OCI-LY1 (cell line): ENCODE measurements at regions not wholly inside any gene's neighbourhood (a gene's known extent, or its start where the extent isn't known, plus 50 kb on each side); places are given as distances from the start of the nearest gene placed in this dataset.

ENCODE experiments used
- H2AFZ ChIP-seq: fragments of 200-600 bp; sonication (generic), shearing (Covaris generic); 2 replicates; pipeline ENCODE4 v1.6.0; 2014; ENCODE audit warnings: antibody characterized with exemption, mild to moderate bottlenecking, low read length
- H3F3A ChIP-seq: fragments of 200-600 bp; sonication (generic), shearing (Covaris generic); 2 replicates; pipeline ENCODE4 v1.6.0; 2014; ENCODE audit warnings: mild to moderate bottlenecking, antibody characterized with exemption, low read length, moderate library complexity; ENCODE audit not compliant: insufficient read depth
- H3K27ac ChIP-seq: fragments of 200-600 bp; sonication (generic); 2 replicates; pipeline ENCODE4 v1.5.1; 2014; ENCODE audit warnings: low read length, mixed run types, mild to moderate bottlenecking, low read depth; ENCODE audit not compliant: poor library complexity, severe bottlenecking
- H3K27me3 ChIP-seq: fragments of 200-600 bp; sonication (generic); 2 replicates; pipeline ENCODE4 v1.6.0; 2014; ENCODE audit warnings: antibody characterized with exemption, mild to moderate bottlenecking, low read length, moderate library complexity; ENCODE audit not compliant: insufficient read depth
- H3K36me3 ChIP-seq: fragments of 200-600 bp; sonication (generic); 2 replicates; pipeline ENCODE4 v1.6.1; 2014; ENCODE audit warnings: mild to moderate bottlenecking, antibody characterized with exemption, low read length, moderate library complexity, mixed read lengths; ENCODE audit not compliant: insufficient read depth
- H3K4me1 ChIP-seq: fragments of 200-600 bp; sonication (generic); 2 replicates; pipeline ENCODE4 v1.5.1; 2014; ENCODE audit warnings: mild to moderate bottlenecking, low read length, moderate library complexity; ENCODE audit not compliant: insufficient read depth, severe bottlenecking
- H3K4me2 ChIP-seq: fragments of 200-600 bp; sonication (generic), shearing (Covaris generic); 2 replicates; pipeline ENCODE4 v1.6.1; 2014; ENCODE audit warnings: low read length
- H3K4me3 ChIP-seq: fragments of 200-600 bp; sonication (generic); 2 replicates; pipeline ENCODE4 v1.5.1; 2014; ENCODE audit warnings: low read length, low read depth, mild to moderate bottlenecking, mixed read lengths; ENCODE audit not compliant: poor library complexity, severe bottlenecking
- H3K79me2 ChIP-seq: fragments of 200-600 bp; shearing (Covaris generic); 2 replicates; pipeline ENCODE4 v1.6.1; 2016; ENCODE audit warnings: mixed run types, low read length, mixed read lengths; ENCODE audit not compliant: insufficient read depth
- H3K9ac ChIP-seq: fragments of 200-600 bp; sonication (generic), shearing (Covaris generic); 2 replicates; pipeline ENCODE4 v1.6.1; 2014; ENCODE audit warnings: mild to moderate bottlenecking, low read length, mixed read lengths
- H3K9me2 ChIP-seq: fragments of 200-600 bp; sonication (generic), shearing (Covaris generic); 2 replicates; pipeline ENCODE4 v1.6.1; 2014; ENCODE audit warnings: low read depth, mild to moderate bottlenecking, low read length, mixed read lengths
- H3K9me3 ChIP-seq: fragments of 200-600 bp; shearing (Covaris generic); 2 replicates; pipeline ENCODE4 v1.6.1; 2014; ENCODE audit warnings: low read length, mixed read lengths
- H4K20me1 ChIP-seq: fragments of 200-600 bp; sonication (generic), shearing (Covaris generic); 2 replicates; pipeline ENCODE4 v1.6.0; 2016; ENCODE audit warnings: mild to moderate bottlenecking, low read length; ENCODE audit not compliant: insufficient read depth
- EZH2 ChIP-seq: fragments of 200-600 bp; sonication (generic), shearing (Covaris generic); IDR thresholded peaks from 2 replicates; pipeline ENCODE4 v1.8.0; 2017; ENCODE audit warnings: borderline replicate concordance, mixed run types, mild to moderate bottlenecking, antibody characterized with exemption, low read length, moderate library complexity, mixed read lengths
- TF ChIP-seq, protein P1 (sequence below): fragments of 200-600 bp; sonication (generic), shearing (Covaris generic); IDR thresholded peaks from 2 replicates; pipeline ENCODE4 v1.5.1; 2017; ENCODE audit warnings: mild to moderate bottlenecking, antibody characterized with exemption, low read length, moderate library complexity, mixed read lengths

- TF ChIP-seq EZH2, result no peak
- TF ChIP-seq, protein P1, sequence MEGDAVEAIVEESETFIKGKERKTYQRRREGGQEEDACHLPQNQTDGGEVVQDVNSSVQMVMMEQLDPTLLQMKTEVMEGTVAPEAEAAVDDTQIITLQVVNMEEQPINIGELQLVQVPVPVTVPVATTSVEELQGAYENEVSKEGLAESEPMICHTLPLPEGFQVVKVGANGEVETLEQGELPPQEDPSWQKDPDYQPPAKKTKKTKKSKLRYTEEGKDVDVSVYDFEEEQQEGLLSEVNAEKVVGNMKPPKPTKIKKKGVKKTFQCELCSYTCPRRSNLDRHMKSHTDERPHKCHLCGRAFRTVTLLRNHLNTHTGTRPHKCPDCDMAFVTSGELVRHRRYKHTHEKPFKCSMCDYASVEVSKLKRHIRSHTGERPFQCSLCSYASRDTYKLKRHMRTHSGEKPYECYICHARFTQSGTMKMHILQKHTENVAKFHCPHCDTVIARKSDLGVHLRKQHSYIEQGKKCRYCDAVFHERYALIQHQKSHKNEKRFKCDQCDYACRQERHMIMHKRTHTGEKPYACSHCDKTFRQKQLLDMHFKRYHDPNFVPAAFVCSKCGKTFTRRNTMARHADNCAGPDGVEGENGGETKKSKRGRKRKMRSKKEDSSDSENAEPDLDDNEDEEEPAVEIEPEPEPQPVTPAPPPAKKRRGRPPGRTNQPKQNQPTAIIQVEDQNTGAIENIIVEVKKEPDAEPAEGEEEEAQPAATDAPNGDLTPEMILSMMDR, result no peak
- no peaks in the 10 kb centered on the region for H3K9me3 ChIP-seq
- H3K9ac ChIP-seq, result no peak overlapping the region
- H3K9me2 ChIP-seq, result no peaks in the 10 kb centered on the region
- H3K4me3 ChIP-seq, result no peak overlapping the region
- H3K79me2 ChIP-seq, result no peaks in the 10 kb centered on the region
- H3K27ac ChIP-seq, result no peak overlapping the region
- no peaks in the 10 kb centered on the region for H3K4me1 ChIP-seq
- no peaks in the 10 kb centered on the region for H4K20me1 ChIP-seq
- no peaks in the 10 kb centered on the region for H3K27me3 ChIP-seq
- H3K36me3 ChIP-seq, result no peaks in the 10 kb centered on the region
- no peak overlapping the region for H2AFZ ChIP-seq
- no peaks in the 10 kb centered on the region for H3F3A ChIP-seq
- no peak overlapping the region for H3K4me2 ChIP-seq
Measured at GRCh38 chr4:66629927-66630326, 915.4 kb downstream of the CENPC start.

GRCh38 chr4:66628146-66628545 is 917.2 kb downstream of the CENPC start:
- Histone ChIP-seq H3K9ac (no peak overlapping the region), H3K27ac (no peak overlapping the region), H3K4me2 (no peak overlapping the region), H3K4me1 (no peaks in the 10 kb centered on the region), H3K36me3 (no peaks in the 10 kb centered on the region), H3K79me2 (no peaks in the 10 kb centered on the region), H3F3A (no peaks in the 10 kb centered on the region), H4K20me1 (no peaks in the 10 kb centered on the region), H3K27me3 (no peaks in the 10 kb centered on the region), H3K9me3 (no peaks in the 10 kb centered on the region), H2AFZ (no peak overlapping the region), H3K9me2 (no peaks in the 10 kb centered on the region), H3K4me3 (no peak overlapping the region)
- TF ChIP-seq EZH2, result no peak
- TF ChIP-seq, protein P1, result no peak

- no peaks in the 10 kb centered on the region for H3K9me2 ChIP-seq
- H2AFZ ChIP-seq, result no peak overlapping the region
- H3K36me3 ChIP-seq, result no peaks in the 10 kb centered on the region
- no peaks in the 10 kb centered on the region for H3K4me1 ChIP-seq
- no peak overlapping the region for H3K27ac ChIP-seq
- no peaks in the 10 kb centered on the region for H4K20me1 ChIP-seq
- H3K9me3 ChIP-seq, result no peaks in the 10 kb centered on the region
- no peaks in the 10 kb centered on the region for H3K79me2 ChIP-seq
- no peak overlapping the region for H3K4me3 ChIP-seq
- H3K9ac ChIP-seq, result no peak overlapping the region
- TF ChIP-seq EZH2, result no peak
- TF ChIP-seq, protein P1, result no peak
- no peaks in the 10 kb centered on the region for H3F3A ChIP-seq
- no peaks in the 10 kb centered on the region for H3K27me3 ChIP-seq
- no peak overlapping the region for H3K4me2 ChIP-seq
Measured at GRCh38 chr4:66625480-66625879, 919.8 kb downstream of the CENPC start.
